Fibroblast of skin of left biceps (primary cell): ENCODE measurements at regions not wholly inside any gene's neighbourhood (a gene's known extent, or its start where the extent isn't known, plus 50 kb on each side); places are given as distances from the start of the nearest gene placed in this dataset.
"Not testable (repeated sequence)": the region's sequence is repeated elsewhere in the genome, so short reads cannot be mapped to it uniquely, and the experiment has no call there.

Experiments used
- DNase-seq, 2 experiments: peaks; one replicate each; pipeline ENCODE4 v3.0.0-alpha.2; 2013; ENCODE audit warnings: low read depth in 2 of 2

DNA sequence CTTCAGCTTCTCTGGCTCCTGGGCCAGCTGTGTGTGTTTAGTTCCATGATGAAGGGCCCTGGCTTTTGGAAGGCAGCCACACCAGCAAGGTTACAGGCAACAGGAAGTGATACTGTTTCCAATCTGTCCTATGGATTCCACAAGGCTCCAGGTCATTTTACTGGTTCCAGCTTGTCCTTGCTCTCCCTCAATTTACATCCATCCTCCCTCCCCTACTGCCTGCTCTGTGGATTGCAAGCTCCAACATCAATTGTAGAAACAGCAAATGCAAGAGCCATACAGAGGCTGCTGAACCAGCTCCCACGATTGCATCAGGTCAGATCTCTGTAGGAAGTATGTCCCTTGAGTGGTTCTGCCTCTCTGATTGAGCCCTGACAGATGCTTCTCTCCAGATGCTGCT is 409.8 kb downstream of the NTRK2 start:
- no peak for DNase-seq

DNA sequence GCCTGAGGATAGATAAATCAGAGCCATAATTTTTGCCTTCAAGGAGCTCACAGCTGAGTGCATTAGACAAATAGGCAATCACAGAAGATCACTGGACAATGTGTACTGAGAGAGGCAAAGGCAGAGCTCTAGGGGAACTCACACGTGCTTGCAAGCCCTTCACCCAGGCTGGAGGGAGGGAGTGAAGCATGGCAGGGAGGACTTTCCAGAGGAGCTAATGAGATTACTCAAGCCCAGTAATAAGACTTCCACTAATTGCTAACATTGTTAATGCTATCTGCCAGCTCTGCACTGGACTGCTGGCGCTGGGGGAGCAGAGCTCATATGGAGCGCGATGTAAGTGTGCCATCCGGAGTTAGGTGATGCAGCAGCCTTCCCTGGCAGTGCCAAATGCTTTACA is 408.4 kb downstream of the NTRK2 start:
- DNase-seq: no peak

DNA sequence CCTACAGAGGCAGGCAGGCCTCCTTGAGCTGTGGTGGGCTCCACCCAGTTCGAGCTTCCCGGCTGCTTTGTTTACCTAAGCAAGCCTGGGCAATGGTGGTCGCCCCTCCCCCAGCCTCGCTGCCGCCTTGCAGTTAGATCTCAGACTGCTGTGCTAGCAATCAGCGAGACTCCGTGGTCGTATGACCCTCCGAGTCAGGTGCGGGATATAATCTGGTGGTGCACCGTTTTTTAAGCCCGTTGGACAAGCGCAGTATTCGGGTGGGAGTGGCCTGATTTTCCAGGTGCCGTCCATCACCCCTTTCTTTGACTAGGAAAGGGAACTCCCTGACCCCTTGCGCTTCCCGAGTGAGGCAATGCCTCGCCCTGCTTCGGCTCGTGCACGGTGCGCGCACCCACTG is 407.6 kb downstream of the NTRK2 start:
- DNase-seq: not testable (repeated sequence)
